ENCODE measurements at regions not wholly inside any gene's neighbourhood (a gene's known extent, or its start where the extent isn't known, plus 50 kb on each side); places are given as distances from the start of the nearest gene placed in this dataset.

- TF ChIP-seq REST (IDR thresholded peaks at IDR 0.05; ENCODE audit: insufficient read depth in 1 of 2, low read depth in 2 of 2, low read length in 2 of 2) (no peak), POLR2AphosphoS5 (IDR thresholded peaks at IDR 0.05; ENCODE audit: low read depth, low read length) (no peak), SIN3A (IDR thresholded peaks at IDR 0.05; ENCODE audit: borderline replicate concordance, insufficient read depth, low read length) (no peak), TAF1 (IDR thresholded peaks at IDR 0.05; ENCODE audit: borderline replicate concordance, insufficient read depth, low read length) (no peak), FOXP2 (optimal IDR thresholded peaks at IDR 0.05; ENCODE audit: borderline replicate concordance, extremely low read depth, extremely low read length, insufficient read depth) (no peak)
These were observed 672.5 kb upstream of the EEF2KMT start for GRCh38 chr16:5770118-5770517.

GRCh38 chr16:5769513-5769912 lies 671.9 kb upstream of the EEF2KMT start:
- TF ChIP-seq FOXP2 (optimal IDR thresholded peaks at IDR 0.05; ENCODE audit: borderline replicate concordance, extremely low read depth, extremely low read length, insufficient read depth) (no peak), SIN3A (IDR thresholded peaks at IDR 0.05; ENCODE audit: borderline replicate concordance, insufficient read depth, low read length) (no peak), POLR2AphosphoS5 (IDR thresholded peaks at IDR 0.05; ENCODE audit: low read depth, low read length) (no peak), REST (IDR thresholded peaks at IDR 0.05; ENCODE audit: insufficient read depth in 1 of 2, low read depth in 2 of 2, low read length in 2 of 2) (no peak), TAF1 (IDR thresholded peaks at IDR 0.05; ENCODE audit: borderline replicate concordance, insufficient read depth, low read length) (no peak)

GRCh38 chr16:5768445-5768844 lies 670.9 kb upstream of the EEF2KMT start:
- TF ChIP-seq POLR2AphosphoS5 (IDR thresholded peaks at IDR 0.05; ENCODE audit: low read depth, low read length) (no peak), REST (IDR thresholded peaks at IDR 0.05; ENCODE audit: insufficient read depth in 1 of 2, low read depth in 2 of 2, low read length in 2 of 2) (no peak), TAF1 (IDR thresholded peaks at IDR 0.05; ENCODE audit: borderline replicate concordance, insufficient read depth, low read length) (no peak), SIN3A (IDR thresholded peaks at IDR 0.05; ENCODE audit: borderline replicate concordance, insufficient read depth, low read length) (no peak), FOXP2 (optimal IDR thresholded peaks at IDR 0.05; ENCODE audit: borderline replicate concordance, extremely low read depth, extremely low read length, insufficient read depth) (no peak)

- no peak for TF ChIP-seq SIN3A (IDR thresholded peaks at IDR 0.05; ENCODE audit: borderline replicate concordance, insufficient read depth, low read length)
- TF ChIP-seq FOXP2 (optimal IDR thresholded peaks at IDR 0.05; ENCODE audit: borderline replicate concordance, extremely low read depth, extremely low read length, insufficient read depth), result no peak
- TF ChIP-seq REST (IDR thresholded peaks at IDR 0.05; ENCODE audit: insufficient read depth in 1 of 2, low read depth in 2 of 2, low read length in 2 of 2), result no peak
- no peak for TF ChIP-seq POLR2AphosphoS5 (IDR thresholded peaks at IDR 0.05; ENCODE audit: low read depth, low read length)
- TF ChIP-seq TAF1 (IDR thresholded peaks at IDR 0.05; ENCODE audit: borderline replicate concordance, insufficient read depth, low read length), result no peak
These were observed 665.6 kb upstream of the EEF2KMT start for GRCh38 chr16:5763176-5763575.

GRCh38 chr16:5762362-5762761 lies 664.8 kb upstream of the EEF2KMT start:
- TF ChIP-seq TAF1 (IDR thresholded peaks at IDR 0.05; ENCODE audit: borderline replicate concordance, insufficient read depth, low read length) (no peak), FOXP2 (optimal IDR thresholded peaks at IDR 0.05; ENCODE audit: borderline replicate concordance, extremely low read depth, extremely low read length, insufficient read depth) (no peak), REST (IDR thresholded peaks at IDR 0.05; ENCODE audit: insufficient read depth in 1 of 2, low read depth in 2 of 2, low read length in 2 of 2) (no peak), POLR2AphosphoS5 (IDR thresholded peaks at IDR 0.05; ENCODE audit: low read depth, low read length) (no peak), SIN3A (IDR thresholded peaks at IDR 0.05; ENCODE audit: borderline replicate concordance, insufficient read depth, low read length) (no peak)
